ENCODE measurements at regions not wholly inside any gene's neighbourhood (a gene's known extent, or its start where the extent isn't known, plus 50 kb on each side); places are given as distances from the start of the nearest gene placed in this dataset.

GRCh38 chr2:217256251-217256650 is 396.4 kb upstream of the TNP1 start:
- TF ChIP-seq, protein P1, sequence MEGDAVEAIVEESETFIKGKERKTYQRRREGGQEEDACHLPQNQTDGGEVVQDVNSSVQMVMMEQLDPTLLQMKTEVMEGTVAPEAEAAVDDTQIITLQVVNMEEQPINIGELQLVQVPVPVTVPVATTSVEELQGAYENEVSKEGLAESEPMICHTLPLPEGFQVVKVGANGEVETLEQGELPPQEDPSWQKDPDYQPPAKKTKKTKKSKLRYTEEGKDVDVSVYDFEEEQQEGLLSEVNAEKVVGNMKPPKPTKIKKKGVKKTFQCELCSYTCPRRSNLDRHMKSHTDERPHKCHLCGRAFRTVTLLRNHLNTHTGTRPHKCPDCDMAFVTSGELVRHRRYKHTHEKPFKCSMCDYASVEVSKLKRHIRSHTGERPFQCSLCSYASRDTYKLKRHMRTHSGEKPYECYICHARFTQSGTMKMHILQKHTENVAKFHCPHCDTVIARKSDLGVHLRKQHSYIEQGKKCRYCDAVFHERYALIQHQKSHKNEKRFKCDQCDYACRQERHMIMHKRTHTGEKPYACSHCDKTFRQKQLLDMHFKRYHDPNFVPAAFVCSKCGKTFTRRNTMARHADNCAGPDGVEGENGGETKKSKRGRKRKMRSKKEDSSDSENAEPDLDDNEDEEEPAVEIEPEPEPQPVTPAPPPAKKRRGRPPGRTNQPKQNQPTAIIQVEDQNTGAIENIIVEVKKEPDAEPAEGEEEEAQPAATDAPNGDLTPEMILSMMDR (IDR thresholded peaks at IDR 0.05; ENCODE audit: low read depth, low read length, poor library complexity, severe bottlenecking): no peak
- TF ChIP-seq EZH2phosphoT487 (IDR thresholded peaks at IDR 0.05; ENCODE audit: borderline replicate concordance, low read length): no peak

Data from DOHH2 (cell line).